ENCODE measurements at regions not wholly inside any gene's neighbourhood (a gene's known extent, or its start where the extent isn't known, plus 50 kb on each side); places are given as distances from the start of the nearest gene placed in this dataset.

DNA sequence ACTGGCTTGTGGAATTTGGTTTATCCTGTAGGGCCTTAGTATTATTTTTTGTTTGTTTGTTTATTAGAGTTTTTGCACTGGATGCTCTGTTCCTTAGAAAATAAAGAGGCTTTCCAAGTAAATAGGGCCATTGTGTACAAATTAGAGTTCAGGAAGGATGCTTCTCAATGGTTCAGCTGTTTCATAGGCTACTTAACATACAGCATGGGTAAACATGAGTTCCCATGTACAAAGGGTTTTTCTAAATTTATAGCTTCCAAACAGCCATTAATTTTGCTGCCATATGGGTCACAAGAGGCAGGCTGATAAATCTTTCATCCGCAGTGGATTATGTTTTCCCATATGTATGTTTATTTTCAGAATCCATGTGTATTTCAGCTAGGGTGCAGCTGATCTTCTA lies 121.6 kb upstream of the WDR11 start (continued):
- TF ChIP-seq, protein P1, sequence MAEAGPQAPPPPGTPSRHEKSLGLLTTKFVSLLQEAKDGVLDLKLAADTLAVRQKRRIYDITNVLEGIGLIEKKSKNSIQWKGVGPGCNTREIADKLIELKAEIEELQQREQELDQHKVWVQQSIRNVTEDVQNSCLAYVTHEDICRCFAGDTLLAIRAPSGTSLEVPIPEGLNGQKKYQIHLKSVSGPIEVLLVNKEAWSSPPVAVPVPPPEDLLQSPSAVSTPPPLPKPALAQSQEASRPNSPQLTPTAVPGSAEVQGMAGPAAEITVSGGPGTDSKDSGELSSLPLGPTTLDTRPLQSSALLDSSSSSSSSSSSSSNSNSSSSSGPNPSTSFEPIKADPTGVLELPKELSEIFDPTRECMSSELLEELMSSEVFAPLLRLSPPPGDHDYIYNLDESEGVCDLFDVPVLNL (CRISPR knock-in tag; IDR thresholded peaks at IDR 0.05; ENCODE audit: borderline replicate concordance, low read depth), result no peak
- no peak for TF ChIP-seq ZNF671 (CRISPR knock-in tag; IDR thresholded peaks at IDR 0.05)
- TF ChIP-seq PRRX2 (CRISPR knock-in tag; IDR thresholded peaks at IDR 0.05), result no peak
- TF ChIP-seq ZNF532 (CRISPR knock-in tag; IDR thresholded peaks at IDR 0.05; ENCODE audit: borderline replicate concordance), result no peak
- no peak for TF ChIP-seq RELA (CRISPR knock-in tag; IDR thresholded peaks at IDR 0.05; ENCODE audit: borderline replicate concordance)
- no peak for TF ChIP-seq EMX1 (CRISPR knock-in tag; IDR thresholded peaks at IDR 0.05)
- TF ChIP-seq, protein P2, sequence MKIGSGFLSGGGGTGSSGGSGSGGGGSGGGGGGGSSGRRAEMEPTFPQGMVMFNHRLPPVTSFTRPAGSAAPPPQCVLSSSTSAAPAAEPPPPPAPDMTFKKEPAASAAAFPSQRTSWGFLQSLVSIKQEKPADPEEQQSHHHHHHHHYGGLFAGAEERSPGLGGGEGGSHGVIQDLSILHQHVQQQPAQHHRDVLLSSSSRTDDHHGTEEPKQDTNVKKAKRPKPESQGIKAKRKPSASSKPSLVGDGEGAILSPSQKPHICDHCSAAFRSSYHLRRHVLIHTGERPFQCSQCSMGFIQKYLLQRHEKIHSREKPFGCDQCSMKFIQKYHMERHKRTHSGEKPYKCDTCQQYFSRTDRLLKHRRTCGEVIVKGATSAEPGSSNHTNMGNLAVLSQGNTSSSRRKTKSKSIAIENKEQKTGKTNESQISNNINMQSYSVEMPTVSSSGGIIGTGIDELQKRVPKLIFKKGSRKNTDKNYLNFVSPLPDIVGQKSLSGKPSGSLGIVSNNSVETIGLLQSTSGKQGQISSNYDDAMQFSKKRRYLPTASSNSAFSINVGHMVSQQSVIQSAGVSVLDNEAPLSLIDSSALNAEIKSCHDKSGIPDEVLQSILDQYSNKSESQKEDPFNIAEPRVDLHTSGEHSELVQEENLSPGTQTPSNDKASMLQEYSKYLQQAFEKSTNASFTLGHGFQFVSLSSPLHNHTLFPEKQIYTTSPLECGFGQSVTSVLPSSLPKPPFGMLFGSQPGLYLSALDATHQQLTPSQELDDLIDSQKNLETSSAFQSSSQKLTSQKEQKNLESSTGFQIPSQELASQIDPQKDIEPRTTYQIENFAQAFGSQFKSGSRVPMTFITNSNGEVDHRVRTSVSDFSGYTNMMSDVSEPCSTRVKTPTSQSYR (CRISPR knock-in tag; IDR thresholded peaks at IDR 0.05), result no peak

DNA sequence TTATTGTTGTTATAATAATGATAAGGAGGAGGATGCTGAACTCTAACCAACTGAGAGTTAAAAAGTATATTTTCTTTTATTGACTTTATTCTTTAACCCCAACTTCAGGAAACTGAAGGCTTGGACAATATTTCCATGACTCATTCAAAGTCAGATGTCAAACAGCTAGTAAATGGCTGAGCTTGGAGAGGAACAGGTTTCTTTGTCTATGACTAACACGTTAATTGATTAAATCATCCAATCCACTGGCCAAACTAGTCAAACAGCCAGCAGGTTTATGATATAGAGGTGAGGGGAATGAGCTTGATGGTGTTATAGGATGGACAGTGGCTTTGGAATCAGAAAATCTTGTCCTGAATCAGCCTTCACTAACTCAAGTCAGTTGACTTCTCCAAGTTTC lies 119.1 kb upstream of the WDR11 start:
- Mint-ChIP-seq H3K4me3 (no peak overlapping the region), H3K27me3 (ENCODE audit: low read depth) (no peaks in the 10 kb centered on the region), H3K27ac (no peak overlapping the region), H3K36me3 (no peaks in the 10 kb centered on the region), H3K9me3 (peaks cover 3% of the 10 kb centered on the region; the same call in 1 of the 2 replicates), H3K4me1 (no peaks in the 10 kb centered on the region)
- CTCF ChIA-PET, result no interaction called here
- ATAC-seq, result no peak
- POLR2A ChIA-PET, result no interaction called here
- DNase-seq (ENCODE audit: low spot score), result no peak
- TF ChIP-seq ZNF425 (CRISPR knock-in tag; conservative IDR thresholded peaks at IDR 0.05), result no peak

DNA sequence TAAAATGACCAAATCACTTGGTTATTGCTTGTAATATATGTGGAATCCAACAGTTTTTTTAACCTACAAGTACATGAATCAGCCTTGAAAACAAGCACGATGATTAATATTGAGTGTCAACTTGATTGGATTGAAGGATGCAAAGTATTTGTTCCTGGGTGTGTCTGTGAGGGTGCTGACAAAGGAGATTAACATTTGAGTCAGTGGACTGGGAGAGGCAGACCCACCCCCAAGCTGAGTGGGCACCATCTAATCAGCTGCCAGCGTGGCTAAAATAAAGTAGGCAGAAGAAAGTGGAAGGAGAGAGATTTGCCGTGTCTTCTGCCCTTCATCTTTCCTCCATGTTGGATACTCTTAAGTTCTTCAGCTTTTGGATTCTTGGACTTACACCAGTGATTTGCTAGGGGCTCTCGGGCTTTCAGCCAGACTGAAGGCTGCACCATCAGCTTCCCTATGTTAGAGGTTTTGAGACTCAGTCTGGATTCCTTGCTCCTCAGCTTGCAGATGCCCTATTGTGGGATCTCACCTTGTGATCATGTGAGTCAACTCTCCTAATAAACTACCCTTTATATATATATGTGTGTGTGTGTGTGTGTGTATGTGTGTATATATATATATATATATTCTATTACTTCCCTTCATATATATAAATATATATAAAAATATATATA lies 118.4 kb upstream of the WDR11 start:
- no peaks in the 10 kb centered on the region for H3K36me3 Mint-ChIP-seq
- no peaks in the 10 kb centered on the region for H3K27me3 Mint-ChIP-seq (ENCODE audit: low read depth)
- H3K4me3 Mint-ChIP-seq, result no peak overlapping the region
- no peak for DNase-seq (ENCODE audit: low spot score)
- ChIA-PET POLR2A (no interaction called here), CTCF (no interaction called here)
- no peak overlapping the region for H3K27ac Mint-ChIP-seq
- ATAC-seq, result no peak
- H3K4me1 Mint-ChIP-seq, result no peaks in the 10 kb centered on the region
- peaks cover 3% of the 10 kb centered on the region; the same call in 1 of the 2 replicates for H3K9me3 Mint-ChIP-seq
- TF ChIP-seq, protein P1 (CRISPR knock-in tag; IDR thresholded peaks at IDR 0.05; ENCODE audit: borderline replicate concordance, low read depth), result no peak
- TF ChIP-seq, protein P3, sequence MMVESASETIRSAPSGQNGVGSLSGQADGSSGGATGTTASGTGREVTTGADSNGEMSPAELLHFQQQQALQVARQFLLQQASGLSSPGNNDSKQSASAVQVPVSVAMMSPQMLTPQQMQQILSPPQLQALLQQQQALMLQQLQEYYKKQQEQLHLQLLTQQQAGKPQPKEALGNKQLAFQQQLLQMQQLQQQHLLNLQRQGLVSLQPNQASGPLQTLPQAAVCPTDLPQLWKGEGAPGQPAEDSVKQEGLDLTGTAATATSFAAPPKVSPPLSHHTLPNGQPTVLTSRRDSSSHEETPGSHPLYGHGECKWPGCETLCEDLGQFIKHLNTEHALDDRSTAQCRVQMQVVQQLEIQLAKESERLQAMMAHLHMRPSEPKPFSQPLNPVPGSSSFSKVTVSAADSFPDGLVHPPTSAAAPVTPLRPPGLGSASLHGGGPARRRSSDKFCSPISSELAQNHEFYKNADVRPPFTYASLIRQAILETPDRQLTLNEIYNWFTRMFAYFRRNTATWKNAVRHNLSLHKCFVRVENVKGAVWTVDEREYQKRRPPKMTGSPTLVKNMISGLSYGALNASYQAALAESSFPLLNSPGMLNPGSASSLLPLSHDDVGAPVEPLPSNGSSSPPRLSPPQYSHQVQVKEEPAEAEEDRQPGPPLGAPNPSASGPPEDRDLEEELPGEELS (CRISPR knock-in tag; IDR thresholded peaks at IDR 0.05), result no peak
- TF ChIP-seq EMX1 (CRISPR knock-in tag; IDR thresholded peaks at IDR 0.05) (no peak), NR3C1 (CRISPR knock-in tag; conservative IDR thresholded peaks at IDR 0.05; ENCODE audit: low read depth) (no peak), TEAD1 (CRISPR knock-in tag; IDR thresholded peaks at IDR 0.05) (no peak)
- TF ChIP-seq, protein P4, sequence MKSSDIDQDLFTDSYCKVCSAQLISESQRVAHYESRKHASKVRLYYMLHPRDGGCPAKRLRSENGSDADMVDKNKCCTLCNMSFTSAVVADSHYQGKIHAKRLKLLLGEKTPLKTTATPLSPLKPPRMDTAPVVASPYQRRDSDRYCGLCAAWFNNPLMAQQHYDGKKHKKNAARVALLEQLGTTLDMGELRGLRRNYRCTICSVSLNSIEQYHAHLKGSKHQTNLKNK (CRISPR knock-in tag; IDR thresholded peaks at IDR 0.05), result no peak
- TF ChIP-seq, protein P5, sequence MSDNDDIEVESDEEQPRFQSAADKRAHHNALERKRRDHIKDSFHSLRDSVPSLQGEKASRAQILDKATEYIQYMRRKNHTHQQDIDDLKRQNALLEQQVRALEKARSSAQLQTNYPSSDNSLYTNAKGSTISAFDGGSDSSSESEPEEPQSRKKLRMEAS (CRISPR knock-in tag; IDR thresholded peaks at IDR 0.05), result no peak
